NCI-H2107 treated with DMSO at 0.1 percent for 48 hours (cell line): ENCODE measurements at regions not wholly inside any gene's neighbourhood (a gene's known extent, or its start where the extent isn't known, plus 50 kb on each side); places are given as distances from the start of the nearest gene placed in this dataset.
"Not testable (repeated sequence)": the region's sequence is repeated elsewhere in the genome, so short reads cannot be mapped to it uniquely, and the experiment has no call there.

Experiments used
- DNase-seq: peaks from one replicate; lab custom pipeline; 2025; ENCODE audit not compliant: unreplicated experiment; lab: John Stamatoyannopoulos, UW

DNA sequence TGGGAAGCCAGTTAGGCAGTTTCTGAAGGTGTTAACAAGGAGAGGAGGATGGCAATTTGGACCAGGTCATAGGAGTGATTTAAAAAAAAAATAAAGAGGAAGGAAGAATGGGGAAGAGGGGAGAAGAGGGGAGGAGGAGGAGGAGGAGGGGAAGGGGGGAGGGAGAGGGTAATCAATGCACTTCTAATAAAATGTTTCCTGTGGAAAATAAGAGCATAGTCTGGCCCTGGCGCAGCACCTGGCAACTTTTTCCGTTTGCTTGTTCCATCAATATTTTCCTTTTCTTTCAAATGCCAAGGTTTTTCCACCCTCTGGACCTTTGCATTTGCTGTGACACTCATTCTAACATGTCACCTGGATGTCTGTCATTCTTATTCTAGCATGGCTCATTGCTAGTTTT is 308.2 kb downstream of the PPP1R3A start:
- no peak for DNase-seq

DNA sequence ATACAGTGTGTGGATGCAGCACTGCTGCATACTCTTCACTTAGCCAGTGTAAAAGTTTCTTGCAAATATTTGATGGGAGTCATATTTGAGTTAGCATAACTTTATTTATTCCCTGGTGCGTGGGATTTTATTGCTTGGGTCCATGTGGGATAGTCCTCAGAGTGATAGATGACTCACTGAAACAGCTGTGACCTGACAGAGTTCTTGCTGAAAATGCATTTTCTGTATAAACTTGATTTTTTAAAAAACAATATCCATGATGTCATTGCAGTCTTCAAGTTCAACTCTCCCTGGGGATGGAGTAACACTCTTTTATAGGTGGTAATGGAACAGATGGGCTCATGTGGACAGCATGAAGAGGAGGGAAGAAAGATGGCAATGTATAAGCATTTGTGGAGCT is 310.0 kb downstream of the PPP1R3A start:
- DNase-seq, result no peak

DNA sequence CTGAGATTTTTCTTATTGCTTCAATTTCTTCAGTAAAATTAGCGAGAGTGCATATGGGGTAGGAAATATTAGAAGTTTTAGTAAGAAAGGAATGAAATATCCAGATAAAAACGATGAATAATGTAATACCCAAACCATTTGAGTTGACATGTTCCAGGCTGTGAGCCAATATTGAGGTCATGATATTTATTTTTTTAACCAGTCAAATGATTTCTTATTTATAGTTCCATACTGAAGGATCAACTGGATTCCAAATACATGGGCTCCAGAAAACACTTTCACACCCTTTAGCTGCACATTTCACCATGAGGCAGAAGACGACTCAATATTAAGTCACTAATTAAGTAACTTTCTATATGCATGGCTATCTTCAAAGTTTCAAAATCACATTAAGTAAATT is 312.5 kb downstream of the PPP1R3A start:
- DNase-seq, result no peak

DNA sequence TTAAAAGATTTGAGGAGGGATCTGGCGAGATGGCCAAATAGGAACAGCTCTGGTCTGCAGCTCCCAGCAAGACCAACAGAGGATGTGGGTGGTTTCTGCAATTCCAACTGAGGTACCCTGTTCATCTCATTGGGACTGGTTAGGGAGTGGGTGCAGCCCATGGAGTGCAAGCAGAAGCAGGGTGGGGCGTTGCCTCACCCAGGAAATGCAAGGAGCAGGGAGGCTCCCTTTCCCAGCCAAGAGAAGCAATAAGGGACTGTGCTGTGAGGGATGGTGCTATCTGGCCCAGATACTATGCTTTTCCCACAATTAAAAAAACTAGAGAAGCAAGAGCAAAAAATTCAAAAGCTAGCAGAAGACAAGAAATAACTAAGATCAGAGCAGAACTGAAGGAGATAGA is 318.4 kb downstream of the PPP1R3A start:
- DNase-seq, result not testable (repeated sequence)

DNA sequence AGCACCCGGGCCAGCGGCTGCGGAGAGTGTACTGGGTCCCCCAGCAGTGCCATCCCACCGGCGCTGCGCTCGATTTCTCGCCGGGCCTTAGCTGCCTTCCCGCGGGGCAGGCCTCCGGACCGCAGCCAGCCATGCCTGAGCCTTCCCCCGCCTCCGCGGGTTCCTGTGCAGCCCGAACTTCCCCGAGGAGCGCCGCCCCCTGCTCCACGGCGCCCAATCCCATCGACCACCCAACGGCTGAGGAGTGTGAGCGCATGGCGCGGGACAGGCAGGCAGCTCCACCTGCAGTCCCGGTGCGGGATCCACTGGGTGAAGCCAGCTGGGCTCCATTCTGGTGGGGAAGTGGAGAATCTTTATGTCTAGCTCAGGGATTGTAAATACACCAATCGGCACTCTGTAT is 325.4 kb downstream of the PPP1R3A start:
- not testable (repeated sequence) for DNase-seq

DNA sequence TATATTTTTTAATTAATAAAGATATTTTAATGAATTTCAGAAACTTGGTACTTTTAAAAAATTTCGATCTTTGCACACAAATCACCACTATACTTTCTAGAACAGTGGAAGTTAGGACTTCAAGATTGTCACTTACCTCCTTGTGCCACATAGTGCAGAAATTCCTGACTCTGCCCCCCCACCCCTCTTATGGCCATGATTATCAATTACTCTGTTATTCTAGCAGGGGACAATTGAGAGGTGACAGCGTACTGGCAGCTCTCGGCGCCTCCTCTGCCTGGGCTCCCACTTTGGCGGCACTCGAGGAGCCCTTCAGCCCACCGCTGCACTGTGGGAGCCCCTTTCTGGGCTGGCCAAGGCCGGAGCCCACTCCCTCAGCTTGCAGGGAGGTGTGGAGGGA is 325.9 kb downstream of the PPP1R3A start:
- DNase-seq, result not testable (repeated sequence)

DNA sequence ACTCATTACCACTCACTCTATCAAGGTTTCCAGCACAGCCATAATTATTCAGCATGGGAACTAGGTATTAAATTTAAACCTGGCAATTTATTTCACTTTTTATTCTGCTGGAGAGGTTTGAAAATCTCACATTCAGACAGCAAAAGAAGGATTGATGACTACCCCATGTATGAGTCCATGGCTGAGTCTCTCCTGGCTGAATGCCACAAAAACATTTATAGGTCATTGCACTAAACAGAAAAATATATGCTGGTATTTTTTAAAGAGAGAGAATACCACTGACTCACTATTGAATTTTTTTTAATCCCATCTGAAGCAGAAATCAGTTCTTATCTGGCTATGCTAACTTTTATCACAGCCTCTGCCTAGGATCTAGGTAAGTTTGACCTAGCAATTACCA is 336.3 kb downstream of the PPP1R3A start:
- no peak for DNase-seq

DNA sequence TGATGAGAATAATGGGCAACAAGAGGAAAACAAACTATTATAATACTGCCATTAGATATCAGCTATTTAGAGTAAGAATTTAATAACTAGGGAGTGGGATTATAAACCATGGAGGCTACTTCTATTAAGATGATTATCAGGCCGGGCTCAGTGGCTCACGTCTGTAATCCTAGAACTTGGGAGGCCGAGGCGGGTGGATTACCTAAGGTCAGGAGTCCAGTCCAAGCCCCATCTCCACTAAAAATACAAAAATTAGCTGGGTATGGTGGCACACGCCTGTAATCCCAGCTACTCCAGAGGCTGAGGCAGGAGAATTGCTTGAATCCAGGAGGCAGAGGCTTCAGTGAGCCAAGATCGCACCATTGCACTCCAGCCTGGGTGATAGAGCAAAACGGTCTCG is 355.6 kb downstream of the PPP1R3A start:
- DNase-seq, result not testable (repeated sequence)

DNA sequence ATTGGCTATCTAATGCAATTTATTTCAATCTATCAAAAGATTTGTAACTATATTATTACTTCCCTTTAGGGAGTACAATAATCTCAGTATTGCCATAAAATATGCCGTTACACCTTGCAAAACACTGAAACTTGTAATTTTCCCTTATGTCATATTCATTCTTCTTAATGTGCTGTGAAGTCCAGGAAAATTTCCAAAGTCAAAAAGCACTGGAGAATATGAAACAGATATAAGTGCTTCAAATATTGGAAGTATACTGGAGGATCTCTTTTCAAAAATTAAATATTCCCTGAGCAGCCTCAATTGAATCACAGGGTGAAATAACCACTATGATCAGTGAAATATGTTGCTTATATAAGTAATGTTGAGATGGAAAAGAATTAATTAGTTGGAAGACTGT is 356.0 kb downstream of the PPP1R3A start:
- no peak for DNase-seq

DNA sequence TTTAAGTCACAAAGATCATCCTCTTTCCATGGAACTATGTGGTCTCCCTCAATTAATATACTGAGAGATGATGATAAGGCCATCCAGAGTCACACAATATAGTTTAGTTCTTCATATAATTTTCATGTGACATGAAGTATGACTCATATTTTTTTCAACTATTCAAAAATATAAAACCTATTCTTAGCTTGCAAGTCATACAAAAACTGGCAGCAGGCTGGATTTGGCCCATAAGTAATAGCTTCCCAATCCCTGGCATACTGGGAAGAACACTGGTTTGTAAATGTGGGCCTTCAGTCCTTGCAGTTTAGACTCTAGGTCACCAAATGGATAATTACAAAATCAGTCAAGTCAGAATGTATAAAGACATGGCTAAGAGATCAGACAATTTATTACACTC is 356.6 kb downstream of the PPP1R3A start:
- DNase-seq, result no peak

DNA sequence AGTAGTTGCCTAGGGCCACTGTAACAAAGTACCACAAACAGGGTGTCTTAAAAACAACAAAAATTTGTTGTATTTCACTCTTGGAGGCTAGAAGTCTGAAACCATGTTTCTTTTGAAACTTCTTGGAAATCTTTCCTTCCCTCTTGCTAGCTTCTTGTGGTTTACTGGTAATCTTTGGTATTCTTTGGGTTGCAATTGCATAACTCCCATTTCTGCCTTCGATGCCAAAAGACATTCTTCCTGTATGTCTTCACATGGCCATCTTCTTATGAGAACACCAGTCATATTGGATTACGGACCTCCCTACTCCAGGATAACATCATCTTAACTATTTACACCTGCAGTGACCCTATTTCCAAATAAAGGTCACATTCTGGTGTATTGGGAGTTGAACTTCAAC is 357.4 kb downstream of the PPP1R3A start:
- no peak for DNase-seq

DNA sequence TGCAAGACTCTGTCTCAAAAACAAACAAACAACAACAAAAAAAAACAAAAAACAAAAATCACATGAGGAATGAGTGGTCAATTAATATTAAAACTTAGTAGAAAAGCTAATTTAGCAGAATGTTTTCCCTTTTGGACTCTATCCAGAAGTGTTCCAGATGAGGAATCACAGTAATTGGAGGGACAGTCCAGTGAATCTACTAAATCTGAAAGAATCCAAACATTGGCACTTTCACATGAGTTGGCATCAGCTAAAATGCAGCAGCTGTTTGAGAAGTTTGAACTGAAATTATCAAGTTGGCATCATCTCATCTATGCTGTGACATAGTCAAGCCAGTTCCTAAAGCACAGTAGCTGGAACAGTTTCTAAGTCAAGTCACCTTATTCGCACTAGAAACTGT is 367.8 kb downstream of the PPP1R3A start:
- DNase-seq, result no peak

DNA sequence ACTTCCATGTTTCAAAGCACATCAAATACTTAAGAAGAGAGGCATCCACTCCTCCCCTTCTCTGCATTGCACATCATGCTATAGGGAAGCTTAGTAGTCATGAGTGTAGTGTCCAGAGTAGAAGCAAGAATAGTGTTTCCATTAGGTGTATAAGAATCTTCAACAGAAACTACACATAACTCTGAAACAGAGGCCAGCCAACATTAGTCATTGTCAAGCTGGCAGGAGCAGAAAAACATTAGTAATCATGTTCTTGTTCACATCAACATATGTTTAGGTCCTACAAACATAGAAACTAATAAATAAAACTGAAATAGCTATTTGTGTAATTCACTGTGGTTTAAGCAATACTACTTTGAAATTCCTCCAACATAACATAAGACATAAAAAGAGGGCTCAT is 370.2 kb downstream of the PPP1R3A start:
- no peak for DNase-seq

DNA sequence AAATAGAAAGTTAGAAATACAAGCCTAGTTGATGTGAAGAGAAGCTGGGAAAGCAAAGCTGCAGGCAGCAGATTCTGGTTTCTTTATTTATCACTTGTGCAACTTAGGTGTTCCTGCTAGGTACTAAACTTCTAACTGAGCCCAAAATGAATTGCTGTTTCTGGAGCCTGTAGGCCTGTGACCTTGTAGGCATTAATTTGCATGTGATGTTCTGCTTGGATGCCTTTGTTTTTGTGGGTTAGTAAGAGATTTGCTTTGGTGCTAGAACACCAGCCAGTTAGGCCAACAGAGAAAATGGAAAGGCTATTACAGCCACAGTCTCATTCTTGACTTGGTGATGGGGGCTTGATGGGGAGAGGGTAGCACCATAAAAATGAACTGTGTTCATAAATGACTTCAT is 370.7 kb downstream of the PPP1R3A start:
- DNase-seq, result no peak

DNA sequence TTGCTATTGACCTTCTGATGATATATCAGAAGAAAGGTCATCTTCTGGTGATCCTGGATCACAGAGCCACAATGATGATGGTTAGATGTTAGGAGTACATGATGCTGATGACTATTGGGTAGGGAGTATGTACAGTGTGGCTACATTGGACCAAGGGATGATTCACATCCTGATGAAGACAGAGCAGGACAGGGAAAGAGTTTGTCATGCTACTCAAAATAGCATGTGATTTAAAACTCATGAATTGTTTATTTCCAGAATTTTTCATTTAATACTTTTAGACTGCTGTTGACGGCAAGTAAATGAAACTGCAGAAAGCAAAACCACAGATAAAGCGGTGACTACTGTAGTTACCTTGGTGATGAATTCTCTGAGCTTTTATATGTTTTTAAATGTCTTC is 397.3 kb downstream of the PPP1R3A start:
- DNase-seq, result no peak

DNA sequence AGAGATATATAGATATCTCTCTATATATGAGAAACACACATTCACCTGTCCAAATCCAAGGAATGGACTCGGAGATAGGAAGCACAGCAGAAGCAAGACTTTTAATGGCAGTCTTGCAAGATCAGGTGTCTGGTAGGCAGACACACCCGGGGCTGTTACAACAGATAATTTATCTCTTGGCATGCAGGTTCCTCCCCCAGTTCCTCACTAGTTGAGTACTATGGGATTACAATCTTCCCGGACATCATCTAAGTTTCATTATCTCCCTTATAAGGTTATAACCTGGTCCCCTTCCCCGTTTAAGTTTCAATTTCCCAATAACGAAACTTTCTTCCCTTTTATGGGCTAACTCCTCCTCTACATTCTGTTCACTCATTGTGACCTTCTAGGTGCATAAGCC is 399.3 kb downstream of the PPP1R3A start:
- no peak for DNase-seq

DNA sequence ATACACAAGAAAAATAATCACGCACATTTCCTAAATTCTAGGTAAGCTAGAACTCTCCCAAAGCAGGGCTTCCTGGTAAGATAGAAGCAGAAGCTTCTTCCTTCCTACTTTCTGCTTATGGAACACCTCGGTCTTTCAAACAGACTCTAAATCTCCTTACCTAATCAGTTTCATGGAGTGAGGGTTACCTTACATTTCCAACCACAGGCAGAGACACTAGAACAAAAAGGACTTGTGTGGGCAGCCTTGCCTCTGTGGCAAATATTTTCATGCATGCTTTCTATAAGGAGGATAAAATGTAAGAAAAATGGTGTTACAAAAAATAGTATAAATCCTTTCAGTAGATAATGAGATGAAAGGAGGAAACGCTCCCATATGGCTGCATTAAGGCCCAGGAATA is 386.3 kb upstream of the SMIM30 start:
- no peak for DNase-seq

DNA sequence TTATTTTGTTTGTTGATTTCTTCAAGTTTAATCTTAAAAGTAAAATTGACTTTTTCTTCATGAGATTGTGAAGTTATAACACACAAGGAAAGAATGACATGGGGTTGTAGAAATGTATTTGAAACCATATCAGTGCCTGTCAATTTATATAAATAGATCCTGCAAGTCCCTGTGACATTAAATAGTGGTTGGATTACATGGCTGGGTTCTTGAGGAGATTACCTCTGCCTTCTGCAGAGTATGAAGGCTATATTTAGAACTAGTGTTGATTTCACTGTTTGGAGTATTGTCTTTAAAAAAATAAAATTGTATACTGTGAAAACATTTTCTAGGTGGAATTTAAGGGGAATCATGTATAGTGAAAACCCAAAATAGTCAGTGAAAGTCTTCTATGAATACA is 385.8 kb upstream of the SMIM30 start:
- no peak for DNase-seq

DNA sequence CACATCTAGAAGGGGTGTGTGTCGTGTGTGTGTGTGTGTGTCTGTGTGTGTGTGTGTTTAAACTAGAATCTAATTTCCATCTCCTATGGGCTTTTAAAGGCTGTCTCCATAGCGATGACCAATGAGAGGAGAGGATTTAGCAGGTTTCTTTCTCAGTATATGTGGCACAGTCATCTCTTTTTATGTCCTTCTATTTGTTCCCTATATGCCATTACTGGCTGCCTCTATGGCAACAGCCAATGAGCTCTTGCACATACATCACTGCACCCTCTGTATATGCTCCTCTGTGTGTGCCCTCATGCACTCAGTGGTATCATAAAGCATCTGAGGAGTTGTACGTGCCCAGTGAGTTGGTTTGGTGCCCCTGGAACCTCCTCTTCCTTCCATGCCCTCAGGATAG is 378.2 kb upstream of the SMIM30 start:
- not testable (repeated sequence) for DNase-seq

DNA sequence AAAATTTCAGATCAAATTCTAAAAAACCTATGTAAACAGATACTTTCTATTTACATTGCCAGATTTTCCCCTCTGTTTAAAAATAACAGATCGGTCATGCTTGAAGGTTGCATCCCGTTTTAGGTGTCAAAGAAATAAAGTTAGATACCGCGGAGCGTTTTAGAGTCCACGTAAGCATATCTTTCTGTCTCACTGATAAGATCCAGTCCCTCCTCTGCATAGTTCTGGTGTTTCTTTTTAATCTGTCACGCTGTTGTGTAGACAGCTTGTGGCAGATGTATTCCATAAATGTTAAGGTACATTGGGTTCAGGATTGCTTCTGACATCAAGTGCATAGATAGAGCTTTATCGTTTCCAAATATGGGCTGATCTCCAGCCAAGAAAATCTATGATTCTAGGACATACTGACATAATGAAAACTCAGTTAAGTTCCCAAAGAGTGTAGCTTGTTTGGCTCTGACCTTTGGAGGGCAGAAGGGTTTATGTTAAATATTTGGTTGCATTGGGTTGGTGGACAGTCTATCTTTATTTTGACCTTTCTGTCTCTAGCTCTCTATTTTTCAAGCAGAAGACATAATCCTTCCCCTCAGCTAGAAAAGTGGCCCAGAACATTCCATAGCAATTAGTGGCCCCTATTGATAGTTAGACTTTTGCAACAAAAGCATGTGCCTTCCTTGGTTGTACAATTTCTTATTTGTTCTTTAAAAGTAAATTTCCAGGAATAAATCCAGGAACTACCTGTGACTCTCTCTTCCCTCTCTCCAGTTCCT is 376.6 kb upstream of the SMIM30 start:
- DNase-seq, result not testable (repeated sequence)

DNA sequence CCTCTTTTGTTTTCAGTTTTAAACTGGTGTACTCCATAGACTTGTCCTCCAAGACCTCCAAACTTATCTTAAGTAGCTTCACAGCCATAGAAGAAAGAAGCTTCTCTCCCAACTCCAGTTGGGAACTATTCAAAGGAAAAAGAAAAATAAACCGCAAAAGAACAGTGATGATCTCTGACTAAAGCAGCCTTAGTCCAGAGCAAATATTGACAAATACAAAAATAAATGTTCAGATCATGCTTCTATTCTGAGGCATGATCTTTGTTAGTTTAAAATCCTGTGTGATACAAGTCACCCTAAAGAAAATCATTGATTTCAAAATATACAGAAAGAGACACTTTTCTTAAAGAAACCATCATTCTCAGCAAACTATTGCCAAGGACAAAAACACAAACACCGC is 373.0 kb upstream of the SMIM30 start:
- DNase-seq, result no peak

DNA sequence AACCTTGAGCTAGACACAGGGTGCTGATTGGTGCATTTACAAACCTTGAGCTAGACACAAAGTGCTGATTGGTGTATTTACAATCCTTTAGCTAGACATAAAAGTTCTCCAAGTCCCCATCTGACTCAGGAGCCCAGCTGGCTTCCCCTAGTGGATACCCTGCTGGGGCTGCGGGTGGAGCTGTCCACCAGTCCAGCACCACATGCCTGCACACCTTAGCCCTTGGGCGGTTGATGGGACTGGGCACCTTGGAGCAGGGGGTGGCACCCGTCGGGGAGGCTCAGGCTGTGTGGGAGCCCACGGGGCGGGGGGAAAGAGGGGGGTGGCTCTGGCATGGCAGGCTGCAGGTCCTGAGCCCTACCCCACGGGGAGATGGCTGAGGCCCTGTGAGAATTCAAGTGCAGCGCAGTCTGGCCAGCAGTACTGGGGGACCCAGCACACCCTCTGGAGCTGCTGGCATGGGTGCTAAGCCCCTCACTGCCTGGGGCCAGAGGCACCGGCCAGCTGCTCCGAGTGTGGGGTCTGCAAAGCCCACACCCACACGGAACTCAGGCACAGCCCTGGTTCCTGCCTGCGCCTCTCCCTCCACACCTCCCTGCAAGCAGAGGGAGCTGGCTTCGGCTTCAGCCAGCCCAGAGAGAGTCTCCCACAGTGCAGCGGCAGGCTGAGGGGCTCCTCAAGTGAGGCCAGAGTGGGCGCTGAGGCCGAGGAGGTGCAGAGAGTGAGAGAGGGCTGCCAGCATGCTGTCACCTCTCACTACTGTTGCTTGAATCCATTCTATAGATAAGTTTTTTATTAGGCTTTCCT is 369.8 kb upstream of the SMIM30 start:
- DNase-seq, result no peak

DNA sequence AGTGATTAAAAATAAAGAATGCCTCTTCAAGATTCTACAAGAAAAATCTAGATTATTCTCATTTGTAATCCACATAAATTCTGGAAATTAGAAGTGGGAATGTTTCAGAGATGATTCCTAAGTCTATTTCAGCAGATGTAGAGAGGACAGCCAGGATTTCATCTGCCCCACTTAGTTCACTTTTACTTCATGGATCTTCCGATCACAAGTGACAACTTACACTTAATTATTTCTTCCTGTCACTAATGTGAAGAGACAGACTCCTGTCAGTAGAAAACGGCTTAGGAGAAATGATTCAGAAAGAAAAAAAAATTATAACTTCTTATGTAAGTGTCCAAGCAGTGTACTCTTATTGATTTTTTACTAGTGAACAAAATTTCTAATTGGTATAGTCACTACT is 368.2 kb upstream of the SMIM30 start:
- no peak for DNase-seq
